Neuronal stem cell (in vitro differentiated cells): ENCODE measurements at regions not wholly inside any gene's neighbourhood (a gene's known extent, or its start where the extent isn't known, plus 50 kb on each side); places are given as distances from the start of the nearest gene placed in this dataset.

Experiments used
- DNase-seq: peaks from one replicate; pipeline ENCODE4 v3.0.0-alpha.2; 2013; ENCODE audit warnings: low spot score
- H2AFZ ChIP-seq: one replicate; pipeline ENCODE4 v1.6.1; 2013; ENCODE audit warnings: mild to moderate bottlenecking, low read length, inconsistent platforms
- H2AK5ac ChIP-seq: 2 replicates; pipeline ENCODE4 v1.6.1; 2013; ENCODE audit warnings: low read depth, mild to moderate bottlenecking, inconsistent platforms, low read length, moderate library complexity, mixed read lengths
- H2BK120ac ChIP-seq: 2 replicates; pipeline ENCODE4 v1.6.1; 2013; ENCODE audit warnings: low read depth, mild to moderate bottlenecking, inconsistent platforms, low read length, moderate library complexity, mixed read lengths
- H2BK12ac ChIP-seq: one replicate; pipeline ENCODE4 v1.6.1; 2013; ENCODE audit warnings: low read length, inconsistent platforms
- H2BK15ac ChIP-seq: 2 replicates; pipeline ENCODE4 v1.6.1; 2013; ENCODE audit warnings: mild to moderate bottlenecking, low read length, inconsistent platforms, mixed read lengths
- H2BK5ac ChIP-seq: one replicate; pipeline ENCODE4 v1.6.1; 2013; ENCODE audit warnings: inconsistent platforms, mild to moderate bottlenecking, low read length, moderate library complexity
- H3K14ac ChIP-seq: one replicate; pipeline ENCODE4 v1.6.1; 2013; ENCODE audit warnings: low read length, inconsistent platforms
- H3K18ac ChIP-seq: 2 replicates; pipeline ENCODE4 v1.6.1; 2013; ENCODE audit warnings: low read length, inconsistent platforms
- H3K23ac ChIP-seq: 2 replicates; pipeline ENCODE4 v1.6.1; 2013; ENCODE audit warnings: low read depth, mild to moderate bottlenecking, mixed read lengths, low read length, inconsistent platforms; ENCODE audit not compliant: poor library complexity
- H3K27ac ChIP-seq: replicated peaks from 3 replicates; pipeline ENCODE4 v1.5.1; 2013; ENCODE audit warnings: low read length, inconsistent platforms
- H3K27me3 ChIP-seq, 3 experiments: 2 replicates each; pipeline ENCODE4 v1.6.1; 2013; ENCODE audit warnings: low read length in 3 of 3, mild to moderate bottlenecking in 2 of 3, inconsistent platforms in 1 of 3, low read depth in 1 of 3, mixed read lengths in 1 of 3, moderate library complexity in 1 of 3; ENCODE audit not compliant: control insufficient read depth in 3 of 3, insufficient read depth in 3 of 3
- H3K36me3 ChIP-seq, 2 donors: replicated peaks in 1 of 2; 2 replicates each; pipeline ENCODE4 v1.6.1; 2013; ENCODE audit warnings: low read length in 2 of 2; ENCODE audit not compliant: control insufficient read depth in 2 of 2, insufficient read depth in 2 of 2
- H3K4ac ChIP-seq: 2 replicates; pipeline ENCODE4 v1.6.1; 2013; ENCODE audit warnings: inconsistent platforms, mild to moderate bottlenecking, low read length, moderate library complexity
- H3K4me1 ChIP-seq, 2 donors: 1 replicate in 1 of 2; 2 replicates in 1 of 2; pipeline ENCODE4 v1.6.1; 2013; ENCODE audit warnings: low read length in 2 of 2, low read depth in 1 of 2; ENCODE audit not compliant: control insufficient read depth in 2 of 2, insufficient read depth in 1 of 2
- H3K4me2 ChIP-seq: one replicate; pipeline ENCODE4 v1.6.1; 2013; ENCODE audit warnings: mild to moderate bottlenecking, low read length, inconsistent platforms; ENCODE audit not compliant: insufficient read depth, poor library complexity, severe bottlenecking
- H3K4me3 ChIP-seq, 2 donors: 2 replicates each; pipeline ENCODE4 v1.5.1; 2013; ENCODE audit warnings: low read length in 2 of 2, mild to moderate bottlenecking in 2 of 2, inconsistent platforms in 1 of 2, moderate library complexity in 1 of 2
- H3K79me1 ChIP-seq: one replicate; pipeline ENCODE4 v1.6.1; 2013; ENCODE audit warnings: low read depth, mild to moderate bottlenecking, inconsistent platforms, low read length, moderate library complexity
- H3K9ac ChIP-seq: one replicate; pipeline ENCODE4 v1.6.1; 2013; ENCODE audit warnings: mild to moderate bottlenecking, low read depth, low read length, inconsistent platforms; ENCODE audit not compliant: poor library complexity
- H3K9me3 ChIP-seq, 2 donors: replicated peaks in 1 of 2; 2 replicates each; pipeline versions ENCODE3 to v1.6.1; 2013; ENCODE audit warnings: low read length in 2 of 2, mild to moderate bottlenecking in 2 of 2, inconsistent platforms in 1 of 2, low read depth in 1 of 2, mixed read lengths in 1 of 2, moderate library complexity in 1 of 2; ENCODE audit not compliant: control insufficient read depth in 2 of 2, insufficient read depth in 1 of 2
- H4K8ac ChIP-seq: one replicate; pipeline ENCODE4 v1.6.1; 2013; ENCODE audit warnings: low read depth, mild to moderate bottlenecking, inconsistent platforms, low read length, moderate library complexity
- H4K91ac ChIP-seq: one replicate; pipeline ENCODE4 v1.6.1; 2013; ENCODE audit warnings: low read length, low read depth, mild to moderate bottlenecking, inconsistent platforms; ENCODE audit not compliant: poor library complexity
- WGBS, 2 donors: extraction: QIAGEN DNeasy Blood & Tissue Kit; methylation state at CpG; one replicate each; pipeline ENCODE4 v1.1.7; 2013; ENCODE audit warnings: missing lambda C conversion rate in 2 of 2, mixed read lengths in 1 of 2; ENCODE audit not compliant: insufficient read length in 2 of 2, insufficient replicate concordance in 1 of 2; ENCODE audit errors: extremely low coverage in 2 of 2; 5-methylcytosine and 5-hydroxymethylcytosine counted together

DNA sequence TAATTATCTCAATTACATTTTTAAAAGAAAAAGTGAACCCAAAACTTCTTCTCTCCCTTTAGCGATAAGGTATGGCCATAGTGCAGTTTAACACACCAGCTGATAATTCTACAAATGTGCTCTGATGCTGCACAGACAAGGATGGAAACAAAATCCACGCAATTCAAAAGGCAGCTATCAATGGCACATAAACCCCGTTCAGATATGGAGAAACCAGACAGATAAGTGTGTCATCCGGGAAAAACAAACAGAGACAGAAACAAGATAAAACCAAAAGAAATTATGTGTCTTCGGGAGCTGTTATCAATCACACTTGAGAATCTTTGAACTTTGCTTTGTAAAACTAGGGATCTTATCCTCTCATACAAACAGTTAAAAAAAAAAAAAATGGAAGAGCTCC lies 73.6 kb downstream of the SIPA1L2 start:
- Histone ChIP-seq H2BK5ac (no peak overlapping the region), H2BK12ac (no peak overlapping the region), H3K4ac (no peak overlapping the region), H3K4me3 (no peak overlapping the region), H4K8ac (no peak overlapping the region), H3K4me1 (peaks cover 29 to 64% of the 10 kb centered on the region in 2 donors), H3K36me3 (peaks cover 2 to 29% of the 10 kb centered on the region in 2 donors), H3K27me3 (no peaks in the 10 kb centered on the region), H3K18ac (no peak overlapping the region), H4K91ac (no peak overlapping the region), H3K9ac (no peak overlapping the region), H2AFZ (no peak overlapping the region), H3K27ac (no peak overlapping the region), H2BK120ac (no peak overlapping the region), H3K14ac (no peak overlapping the region), H3K23ac (no peak overlapping the region), H3K79me1 (peaks cover 2% of the 10 kb centered on the region), H3K9me3 (no peaks in the 10 kb centered on the region), H2BK15ac (no peak overlapping the region), H2AK5ac (no peak overlapping the region), H3K4me2 (no peak overlapping the region)
- WGBS, 2 donors = no CpG with 5 or more reads among the region's 5 CpGs
- no peak for DNase-seq

DNA sequence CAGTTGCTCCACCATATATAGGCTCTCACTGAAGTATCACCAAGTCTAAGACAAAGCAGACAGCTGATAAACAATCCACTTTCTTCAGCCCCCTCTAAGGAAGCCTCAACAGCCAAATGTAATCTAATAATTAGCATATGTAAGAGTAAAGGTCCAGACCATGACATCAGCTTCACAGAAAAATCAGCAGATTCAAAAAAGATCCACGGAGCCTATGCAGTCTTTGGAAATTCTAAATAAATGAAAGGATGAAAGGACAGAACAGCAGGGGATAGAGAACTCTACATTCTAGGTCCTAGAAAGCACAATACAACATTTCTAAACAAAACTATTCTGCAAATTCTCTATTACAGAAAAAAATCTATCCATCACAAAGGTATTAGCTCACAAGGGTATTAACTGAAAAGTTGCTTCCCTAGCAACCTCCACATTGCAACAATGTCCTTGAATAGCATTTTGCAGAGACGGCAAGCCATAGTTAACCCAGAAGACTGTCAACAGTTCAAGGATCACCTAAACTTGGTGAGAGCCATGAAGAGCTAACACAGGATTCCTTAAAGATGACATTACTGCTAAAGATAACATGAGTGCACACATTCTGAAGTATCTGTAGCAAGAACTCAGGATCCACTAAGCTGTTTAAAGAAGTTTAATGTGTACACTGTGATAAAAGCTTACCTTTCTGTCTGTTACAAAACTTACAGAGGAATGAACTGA lies 74.3 kb downstream of the SIPA1L2 start:
- H3K4ac ChIP-seq = no peak overlapping the region
- H3K14ac ChIP-seq = no peak overlapping the region
- no peak overlapping the region for H3K18ac ChIP-seq
- no peak overlapping the region for H2AK5ac ChIP-seq
- no peak overlapping the region for H3K27ac ChIP-seq
- no peak overlapping the region for H2BK12ac ChIP-seq
- WGBS, 2 donors = no CpG with 5 or more reads among the region's 2 CpGs
- H3K9me3 ChIP-seq = no peaks in the 10 kb centered on the region
- H2BK15ac ChIP-seq = no peak overlapping the region
- H3K4me1 ChIP-seq = peaks cover 31 to 63% of the 10 kb centered on the region in 2 donors
- no peak overlapping the region for H4K91ac ChIP-seq
- no peak overlapping the region for H3K9ac ChIP-seq
- H3K79me1 ChIP-seq = peaks cover 2% of the 10 kb centered on the region
- H3K4me2 ChIP-seq = no peak overlapping the region
- H2BK120ac ChIP-seq = no peak overlapping the region
- no peak overlapping the region for H3K23ac ChIP-seq
- H3K27me3 ChIP-seq = no peaks in the 10 kb centered on the region
- no peak overlapping the region for H2AFZ ChIP-seq
- H4K8ac ChIP-seq = no peak overlapping the region
- DNase-seq = no peak
- no peak overlapping the region for H2BK5ac ChIP-seq
- no peak overlapping the region for H3K4me3 ChIP-seq
- H3K36me3 ChIP-seq = peaks cover 2 to 22% of the 10 kb centered on the region in 2 donors

DNA sequence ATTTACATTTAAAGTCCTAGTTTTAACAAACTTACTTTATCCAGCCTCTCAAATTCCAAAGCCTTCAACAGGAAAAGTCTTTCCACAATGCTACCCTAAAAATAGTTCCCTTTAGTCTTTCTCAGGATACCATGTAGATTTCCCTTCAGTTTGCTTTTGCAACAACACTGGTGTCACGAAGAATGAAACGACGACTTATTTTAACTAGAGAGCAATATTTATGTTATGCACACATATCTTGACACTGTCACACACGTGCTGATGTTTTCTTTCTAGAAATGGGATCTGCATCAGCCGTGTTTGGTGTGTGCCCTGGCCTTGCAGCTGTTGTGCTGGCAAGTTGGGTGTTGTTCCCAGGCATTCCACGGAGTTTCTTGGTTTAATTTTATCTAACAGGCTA lies 75.5 kb downstream of the SIPA1L2 start:
- Histone ChIP-seq H3K23ac (no peak overlapping the region), H3K79me1 (no peaks in the 10 kb centered on the region), H3K4me3 (no peak overlapping the region), H4K8ac (no peak overlapping the region), H4K91ac (no peak overlapping the region), H3K27me3 (no peaks in the 10 kb centered on the region), H3K4me2 (no peak overlapping the region), H3K18ac (no peak overlapping the region), H3K9ac (no peak overlapping the region), H2AFZ (no peak overlapping the region), H3K4ac (no peak overlapping the region), H3K4me1 (peaks cover 27 to 59% of the 10 kb centered on the region in 2 donors), H2BK120ac (no peak overlapping the region), H2BK15ac (no peak overlapping the region), H2BK5ac (no peak overlapping the region), H2BK12ac (no peak overlapping the region), H3K14ac (no peak overlapping the region), H2AK5ac (no peak overlapping the region), H3K9me3 (no peaks in the 10 kb centered on the region), H3K27ac (no peak overlapping the region), H3K36me3 (peaks cover 2 to 15% of the 10 kb centered on the region in 2 donors)
- no CpG with 5 or more reads among the region's 6 CpGs for WGBS, 2 donors
- no peak for DNase-seq

DNA sequence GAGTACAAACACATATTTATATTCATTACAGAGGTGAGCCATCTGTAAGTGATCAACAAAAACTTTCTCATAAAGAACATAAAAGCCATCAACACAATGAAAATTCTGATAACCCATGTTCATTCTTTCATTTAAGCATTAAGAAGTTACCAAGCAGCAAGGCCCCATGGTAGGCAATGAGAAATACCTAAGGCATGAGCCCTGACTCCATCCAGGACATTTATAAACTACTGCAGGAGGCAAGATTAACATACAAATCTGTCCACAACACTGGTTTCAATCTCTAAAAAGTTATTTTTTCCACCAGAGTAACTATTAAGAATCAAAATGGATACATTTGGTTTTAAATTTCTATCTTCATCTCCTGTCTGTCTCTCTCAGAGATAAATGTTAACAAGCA lies 76.1 kb downstream of the SIPA1L2 start:
- no peak overlapping the region for H3K4me3 ChIP-seq

More for the DNA sequence above, 76.1 kb downstream of the SIPA1L2 start:
- Histone ChIP-seq H3K79me1 (no peaks in the 10 kb centered on the region), H2BK5ac (no peak overlapping the region), H4K91ac (no peak overlapping the region), H3K27ac (no peak overlapping the region), H2AFZ (no peak overlapping the region), H3K27me3 (no peaks in the 10 kb centered on the region), H4K8ac (no peak overlapping the region), H2BK12ac (no peak overlapping the region), H3K36me3 (peaks cover 2 to 15% of the 10 kb centered on the region in 2 donors), H2AK5ac (no peak overlapping the region), H3K4me1 (peaks cover 30 to 59% of the 10 kb centered on the region in 2 donors), H2BK15ac (no peak overlapping the region), H3K18ac (no peak overlapping the region), H3K4ac (no peak overlapping the region), H3K14ac (no peak overlapping the region), H3K9me3 (no peaks in the 10 kb centered on the region), H2BK120ac (no peak overlapping the region), H3K4me2 (no peak overlapping the region), H3K23ac (no peak overlapping the region), H3K9ac (no peak overlapping the region)
- DNase-seq = no peak
